GM11168 (cell line): ENCODE measurements at regions not wholly inside any gene's neighbourhood (a gene's known extent, or its start where the extent isn't known, plus 50 kb on each side); places are given as distances from the start of the nearest gene placed in this dataset.

Experiments used
- in situ Hi-C: fragments of 300-500 bp; cut with MboI; formaldehyde crosslinking; loops from one replicate; pipeline ENCODE4 v1.12.0; 2022; ENCODE audit warnings: low sequenced_read_pairs; ENCODE audit not compliant: unreplicated experiment

- in situ Hi-C loops = loop anchor here (10.0 kb wide), 1 partner anchor 413 kb away; no protein-coding TSS in a partner anchor
Measured at GRCh38 chr5:171622010-171622409, 163.6 kb upstream of the SMIM23 start.

GRCh38 chr5:171623107-171623506 is 162.5 kb upstream of the SMIM23 start:
- in situ Hi-C loops = loop anchor here (10.0 kb wide), 1 partner anchor 412 kb away; no protein-coding TSS in a partner anchor

- in situ Hi-C loops = loop anchor here (10.0 kb wide), 1 partner anchor 411 kb away; no protein-coding TSS in a partner anchor
Measured at GRCh38 chr5:171623551-171624097, 162.0 kb upstream of the SMIM23 start.

- in situ Hi-C loops = loop anchor here (10.0 kb wide), 1 partner anchor 410 kb away; no protein-coding TSS in a partner anchor
Measured at GRCh38 chr5:171624396-171624795, 161.2 kb upstream of the SMIM23 start.

- in situ Hi-C loops = loop anchor here (10.0 kb wide), 1 partner anchor 409 kb away; no protein-coding TSS in a partner anchor
Measured at GRCh38 chr5:171625646-171626045, 160.0 kb upstream of the SMIM23 start.

GRCh38 chr5:171627936-171628632 is 157.5 kb upstream of the SMIM23 start:
- in situ Hi-C loops = loop anchor here (10.0 kb wide), 1 partner anchor 407 kb away; no protein-coding TSS in a partner anchor

GRCh38 chr5:171628633-171628974 is 157.0 kb upstream of the SMIM23 start:
- in situ Hi-C loops = loop anchor here (10.0 kb wide), 1 partner anchor 406 kb away; no protein-coding TSS in a partner anchor

DNA sequence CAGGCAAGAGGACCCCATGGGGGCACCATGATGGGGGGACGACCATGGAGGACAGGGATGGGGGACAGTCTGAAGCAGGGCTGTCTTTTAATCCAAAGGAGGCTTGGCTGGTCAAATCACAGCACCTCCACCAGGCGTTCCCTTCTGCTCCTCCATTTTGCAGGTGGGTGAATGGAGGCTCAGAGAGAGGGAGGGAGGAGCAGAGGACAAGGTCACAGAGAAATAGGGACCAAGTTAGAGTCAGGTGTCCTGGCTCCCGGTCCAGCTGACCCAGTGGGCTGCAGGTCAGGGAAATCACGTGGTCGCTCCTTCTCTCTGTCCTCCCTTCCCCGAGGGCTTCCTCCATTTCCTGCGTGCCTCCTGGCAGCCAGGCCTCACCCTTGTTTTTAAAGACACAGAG is 156.4 kb upstream of the SMIM23 start:
- in situ Hi-C loops = loop anchor here (10.0 kb wide), 1 partner anchor 406 kb away; no protein-coding TSS in a partner anchor

- in situ Hi-C loops = loop anchor here (10.0 kb wide), 1 partner anchor 405 kb away; no protein-coding TSS in a partner anchor
Measured at GRCh38 chr5:171629628-171630349, 155.8 kb upstream of the SMIM23 start.

GRCh38 chr5:171630350-171631065 is 155.1 kb upstream of the SMIM23 start:
- in situ Hi-C loops = no loop called here

DNA sequence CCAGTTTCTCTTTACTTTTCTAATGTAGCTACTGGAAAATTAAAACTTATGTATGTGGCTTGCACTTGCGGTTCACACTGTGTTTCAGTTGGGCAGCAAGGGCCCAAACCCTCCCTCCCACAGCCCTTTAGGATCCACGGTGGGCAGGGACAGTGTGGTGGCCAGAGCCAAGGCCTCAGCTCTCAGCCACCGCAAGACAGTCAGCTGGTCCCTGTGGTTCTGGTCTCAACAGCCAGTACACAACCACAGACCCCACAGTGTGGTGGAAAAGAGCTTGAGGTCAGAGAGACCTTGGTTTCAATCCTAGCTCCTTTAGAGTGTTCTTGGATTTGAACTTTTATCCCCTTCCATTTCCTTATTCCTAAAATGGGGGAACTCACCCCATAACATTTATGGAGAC is 153.0 kb upstream of the SMIM23 start:
- in situ Hi-C loops = no loop called here

- in situ Hi-C loops = no loop called here
Measured at GRCh38 chr5:171633776-171634470, 151.7 kb upstream of the SMIM23 start.

- in situ Hi-C loops = no loop called here
Measured at GRCh38 chr5:171634511-171634910, 151.1 kb upstream of the SMIM23 start.

DNA sequence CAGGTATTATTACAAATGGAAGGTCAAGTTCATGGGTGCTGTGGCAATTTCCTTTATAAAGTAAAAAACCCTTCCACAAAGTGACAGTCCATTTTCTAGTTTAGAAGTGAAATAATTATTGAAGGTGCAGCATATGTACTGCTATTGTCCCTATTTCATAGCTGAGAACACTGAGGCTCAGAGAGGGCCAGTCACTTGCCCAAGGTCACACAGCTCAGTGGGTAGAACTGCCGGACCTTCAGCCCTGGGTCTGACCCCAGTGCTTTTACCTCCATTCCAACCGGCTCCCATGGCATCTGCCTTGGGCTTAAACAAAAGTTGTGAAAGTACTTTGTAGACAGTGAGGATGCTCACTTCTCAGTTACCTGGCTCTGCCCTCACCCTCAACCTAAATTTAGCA is 150.6 kb upstream of the SMIM23 start:
- in situ Hi-C loops = no loop called here

DNA sequence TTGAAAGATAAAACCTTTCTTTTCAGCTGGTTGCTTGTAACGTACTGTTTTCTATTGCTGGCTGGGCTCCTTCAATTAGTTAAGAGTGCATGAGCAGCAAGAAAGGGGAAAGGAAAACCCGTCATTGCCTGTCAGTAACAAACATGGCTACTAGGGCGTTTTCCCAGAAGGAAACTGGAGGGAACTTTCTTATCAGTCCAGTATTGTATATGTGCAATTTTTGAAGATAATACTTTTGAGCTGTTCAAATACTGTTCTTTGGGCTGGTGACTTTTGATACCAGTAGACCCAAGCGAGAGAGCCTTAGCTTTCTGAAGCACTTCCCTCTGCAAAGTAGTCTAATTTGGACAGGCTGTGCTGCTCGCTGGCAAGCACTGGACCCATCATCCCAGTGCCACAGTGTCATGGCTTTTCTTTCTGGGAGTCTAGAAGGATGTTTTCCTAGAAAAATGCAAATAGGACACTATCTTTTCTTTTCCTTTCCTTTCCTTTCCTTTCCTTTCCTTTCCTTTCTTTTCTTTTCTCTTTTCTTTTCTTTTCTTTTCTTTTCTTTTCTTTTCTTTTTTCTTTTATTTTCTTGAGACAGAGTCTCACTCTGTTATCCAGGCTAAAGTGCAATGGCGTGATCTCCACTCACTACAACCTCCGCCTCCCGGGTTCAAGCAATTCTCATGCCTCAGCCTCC is 149.9 kb upstream of the SMIM23 start:
- in situ Hi-C loops = no loop called here

- in situ Hi-C loops = no loop called here
Measured at GRCh38 chr5:171637811-171638210, 147.8 kb upstream of the SMIM23 start.

DNA sequence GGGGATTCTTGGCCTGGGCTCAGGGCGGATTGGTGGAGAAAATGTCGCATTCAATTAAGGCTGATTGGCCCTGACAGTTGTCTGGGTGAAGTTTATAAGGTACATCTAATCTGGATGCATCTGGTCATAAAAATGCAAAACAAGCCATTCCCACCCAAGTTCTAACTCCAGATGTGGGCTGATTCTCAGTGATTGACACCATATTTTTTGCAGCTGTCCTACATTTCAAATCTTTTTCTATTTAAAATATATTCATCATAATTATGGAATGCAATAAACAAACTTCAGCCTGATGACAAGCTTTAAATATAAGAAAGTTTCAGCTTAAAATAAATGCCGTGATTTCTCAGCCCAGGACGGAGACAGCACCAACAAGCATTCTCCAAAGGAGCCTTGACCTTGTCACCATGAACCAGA is 146.4 kb upstream of the SMIM23 start:
- in situ Hi-C loops = no loop called here

DNA sequence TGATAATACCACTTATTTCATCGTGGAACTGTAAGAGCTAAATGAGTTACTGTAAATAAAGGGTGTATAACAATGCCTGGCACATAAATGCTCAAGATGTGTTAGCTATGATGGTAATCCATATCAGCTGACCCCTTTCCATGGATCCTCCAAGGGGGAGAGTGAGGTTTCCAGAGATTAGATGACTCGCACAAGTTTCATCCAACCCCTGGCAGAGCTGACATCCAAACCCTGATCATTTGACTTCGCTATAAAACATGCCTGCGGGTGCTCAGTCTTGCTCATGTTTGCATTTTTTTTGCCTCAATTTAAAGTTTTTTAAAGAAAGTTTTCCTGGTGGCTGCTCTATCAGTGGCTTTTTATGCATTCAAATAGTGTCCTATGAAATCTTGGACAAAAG is 145.7 kb upstream of the SMIM23 start:
- in situ Hi-C loops = no loop called here

DNA sequence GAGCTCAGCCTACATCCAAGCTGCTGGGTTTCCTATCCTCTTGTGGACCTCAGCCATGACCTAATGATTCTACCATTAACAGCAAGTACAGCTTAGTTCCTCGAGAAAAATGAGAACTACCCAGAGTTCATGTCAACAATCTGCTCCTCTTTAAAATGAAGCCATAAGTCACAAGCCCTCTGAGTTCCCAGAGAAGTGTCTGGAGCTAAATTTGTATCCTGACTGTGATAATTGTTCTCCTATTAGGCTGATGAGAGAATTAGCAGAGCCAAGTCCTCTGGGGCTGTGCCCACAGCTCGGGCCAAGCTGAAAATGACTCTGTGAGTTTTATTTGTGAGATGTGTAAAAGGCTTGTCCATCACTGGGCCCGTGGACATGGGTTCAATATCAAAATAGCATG is 145.1 kb upstream of the SMIM23 start:
- in situ Hi-C loops = no loop called here
